HS-27A (cell line): ENCODE measurements at regions not wholly inside any gene's neighbourhood (a gene's known extent, or its start where the extent isn't known, plus 50 kb on each side); places are given as distances from the start of the nearest gene placed in this dataset.

Experiments used
- DNase-seq: peaks from one replicate; pipeline ENCODE4 v3.0.0-alpha.2; 2012; ENCODE audit warnings: low read depth, missing footprints

GRCh38 chr2:21633015-21633414 lies 509.2 kb downstream of the TDRD15 start:
- DNase-seq: no peak

GRCh38 chr2:21633466-21633865 lies 509.7 kb downstream of the TDRD15 start:
- DNase-seq: no peak

- no peak for DNase-seq
Measured at GRCh38 chr2:21633911-21634310, 510.1 kb downstream of the TDRD15 start.

- DNase-seq: no peak
Measured at GRCh38 chr2:21640046-21640445, 516.3 kb downstream of the TDRD15 start.

- no peak for DNase-seq
Measured at GRCh38 chr2:21642647-21643046, 518.9 kb downstream of the TDRD15 start.

GRCh38 chr2:21643180-21643579 lies 519.4 kb downstream of the TDRD15 start:
- DNase-seq: no peak

GRCh38 chr2:21644266-21644665 lies 520.5 kb downstream of the TDRD15 start:
- DNase-seq: no peak

- DNase-seq: no peak
Measured at GRCh38 chr2:21646345-21646744, 522.6 kb downstream of the TDRD15 start.

GRCh38 chr2:21650569-21650968 lies 526.8 kb downstream of the TDRD15 start:
- DNase-seq: no peak

- DNase-seq: no peak
Measured at GRCh38 chr2:21655136-21655535, 531.4 kb downstream of the TDRD15 start.

GRCh38 chr2:21656330-21657075 lies 532.7 kb downstream of the TDRD15 start:
- no peak for DNase-seq

- DNase-seq: no peak
Measured at GRCh38 chr2:21657445-21657844, 533.7 kb downstream of the TDRD15 start.

- DNase-seq: no peak
Measured at GRCh38 chr2:21658269-21658668, 534.5 kb downstream of the TDRD15 start.

- DNase-seq: no peak
Measured at GRCh38 chr2:21658907-21659477, 535.2 kb downstream of the TDRD15 start.

GRCh38 chr2:21664083-21664482 lies 540.3 kb downstream of the TDRD15 start:
- no peak for DNase-seq

- no peak for DNase-seq
Measured at GRCh38 chr2:21667638-21668037, 543.9 kb downstream of the TDRD15 start.

- no peak for DNase-seq
Measured at GRCh38 chr2:21668078-21668710, 544.4 kb downstream of the TDRD15 start.

- DNase-seq: no peak
Measured at GRCh38 chr2:21676041-21676440, 552.3 kb downstream of the TDRD15 start.

- DNase-seq: peak; percentile 5
Measured at GRCh38 chr2:21676676-21677075, 552.9 kb downstream of the TDRD15 start.

GRCh38 chr2:21683838-21684237 lies 560.1 kb downstream of the TDRD15 start:
- DNase-seq: no peak

- DNase-seq: no peak
Measured at GRCh38 chr2:21687589-21687988, 563.8 kb downstream of the TDRD15 start.

GRCh38 chr2:21690005-21690404 lies 566.2 kb downstream of the TDRD15 start:
- DNase-seq: no peak

GRCh38 chr2:21693081-21693480 lies 569.3 kb downstream of the TDRD15 start:
- no peak for DNase-seq
